Epithelial cell of esophagus (primary cell): ENCODE measurements at regions not wholly inside any gene's neighbourhood (a gene's known extent, or its start where the extent isn't known, plus 50 kb on each side); places are given as distances from the start of the nearest gene placed in this dataset.
"Not testable (repeated sequence)": the region's sequence is repeated elsewhere in the genome, so short reads cannot be mapped to it uniquely, and the experiment has no call there.

ENCODE experiments used
- DNase-seq: peaks from one replicate; pipeline ENCODE4 v3.0.0; 2010; ENCODE audit warnings: low read depth
- H3K4me3 ChIP-seq: 2 replicates; pipeline ENCODE4 v1.5.1; 2011; ENCODE audit warnings: mild to moderate bottlenecking, low read length, control low read depth

DNA sequence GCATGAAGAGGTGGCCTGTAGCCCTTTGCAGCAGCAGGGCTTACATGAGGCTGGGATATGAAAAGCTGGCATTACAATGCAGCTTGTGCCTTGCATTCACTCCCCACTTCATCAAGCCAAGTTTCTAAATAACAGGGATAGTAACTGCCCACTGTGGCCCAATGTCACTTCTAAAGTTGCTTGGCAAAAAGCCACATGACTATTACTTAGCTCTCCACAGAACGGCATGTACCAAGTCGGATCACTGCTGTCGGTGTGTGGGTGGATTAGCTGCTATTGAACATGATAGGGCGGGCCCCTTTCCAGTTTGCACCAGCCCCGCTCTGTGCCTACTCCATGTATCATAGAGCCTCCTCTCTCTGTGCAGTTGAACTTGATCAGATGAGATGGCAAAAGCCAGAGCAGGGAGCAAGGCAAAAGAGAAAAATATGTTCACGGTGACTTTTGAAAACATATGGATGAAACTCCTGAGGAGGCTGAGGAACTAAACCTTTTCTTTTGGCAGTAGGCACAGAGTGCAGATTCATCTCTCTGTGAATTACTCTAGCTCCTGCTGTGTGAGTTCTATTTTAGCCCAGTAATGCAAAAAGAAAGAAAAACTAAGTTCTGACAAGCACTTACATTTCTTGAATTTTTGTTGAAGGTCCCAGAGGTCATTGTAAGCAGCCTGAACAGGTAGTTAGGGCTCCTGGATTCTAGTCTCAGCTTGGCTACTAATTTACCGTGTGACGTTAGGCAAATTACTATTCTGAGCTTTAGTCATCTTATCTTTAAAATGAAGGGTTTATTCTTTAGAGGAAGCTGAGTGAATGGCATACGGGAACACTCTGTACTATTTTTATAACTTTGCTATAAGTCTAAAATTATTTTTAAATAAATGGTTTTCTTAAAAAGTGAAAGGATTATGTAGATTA lies 125.6 kb upstream of the NBPF9 start:
- DNase-seq, H3K4me3 ChIP-seq: not testable (repeated sequence)

DNA sequence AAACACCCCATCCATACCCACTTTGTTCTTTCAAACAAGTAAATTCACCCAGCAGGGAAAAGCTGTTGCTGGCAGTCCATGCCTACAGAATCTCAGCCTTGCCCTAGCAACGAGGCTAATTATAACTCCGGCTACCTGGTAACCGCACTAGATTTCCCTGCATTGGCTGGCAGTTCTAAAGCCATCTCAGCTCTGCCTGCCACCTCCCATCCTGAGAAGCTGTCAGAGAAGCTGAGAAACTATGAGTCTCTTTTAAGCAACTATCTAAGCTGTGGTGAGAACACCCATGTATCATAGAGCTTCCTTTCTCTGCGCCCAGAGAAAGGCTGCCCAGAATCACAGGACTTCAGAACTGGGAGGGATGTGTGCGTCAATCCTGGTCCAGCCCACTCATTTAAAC lies 126.5 kb upstream of the NBPF9 start:
- DNase-seq, H3K4me3 ChIP-seq: not testable (repeated sequence)

DNA sequence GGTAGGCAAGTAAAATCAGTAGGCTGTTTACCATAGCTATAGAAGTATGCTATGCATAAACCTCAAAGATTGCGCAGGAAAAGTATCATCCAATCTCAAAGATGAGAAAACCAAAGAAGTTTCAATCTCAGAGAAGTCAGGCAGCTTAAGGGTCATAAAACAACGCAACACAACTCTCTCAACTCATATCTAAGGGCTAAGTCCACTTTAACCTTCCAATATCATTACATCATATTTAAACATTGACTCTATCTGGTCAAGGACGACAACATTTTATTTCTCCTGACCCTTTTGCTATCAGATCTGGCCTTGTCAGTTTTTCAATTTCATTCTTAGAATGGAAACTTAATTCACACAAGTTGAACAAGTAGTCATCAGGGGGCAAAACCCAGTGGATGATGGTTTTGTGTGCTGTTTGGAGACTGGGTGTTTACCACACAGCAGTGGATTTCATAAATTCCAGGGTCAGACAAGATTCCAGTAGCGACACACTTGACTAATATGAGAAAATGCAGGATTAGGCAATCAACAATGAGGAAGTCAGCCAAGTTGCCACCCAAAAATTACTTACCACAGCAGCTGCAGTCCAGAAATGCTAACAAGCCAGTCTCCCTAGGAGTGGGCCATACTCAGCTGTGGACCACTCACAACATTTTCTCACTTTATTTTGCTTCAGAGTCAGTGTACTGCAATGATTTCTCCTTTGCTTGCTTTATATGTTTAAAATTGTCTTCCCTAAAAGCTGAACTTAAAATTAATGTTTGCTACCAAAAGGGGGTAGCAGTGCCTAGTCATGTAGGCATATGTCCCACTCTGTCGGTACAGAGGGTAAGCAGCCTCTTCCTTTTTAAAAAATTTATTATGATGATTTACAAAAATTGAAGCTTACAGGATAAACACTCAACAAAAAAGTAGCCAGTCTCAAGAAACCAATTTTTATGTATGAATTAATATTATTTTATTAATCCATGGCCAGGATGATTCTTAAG lies 131.9 kb upstream of the NBPF9 start:
- not testable (repeated sequence) for H3K4me3 ChIP-seq

DNA sequence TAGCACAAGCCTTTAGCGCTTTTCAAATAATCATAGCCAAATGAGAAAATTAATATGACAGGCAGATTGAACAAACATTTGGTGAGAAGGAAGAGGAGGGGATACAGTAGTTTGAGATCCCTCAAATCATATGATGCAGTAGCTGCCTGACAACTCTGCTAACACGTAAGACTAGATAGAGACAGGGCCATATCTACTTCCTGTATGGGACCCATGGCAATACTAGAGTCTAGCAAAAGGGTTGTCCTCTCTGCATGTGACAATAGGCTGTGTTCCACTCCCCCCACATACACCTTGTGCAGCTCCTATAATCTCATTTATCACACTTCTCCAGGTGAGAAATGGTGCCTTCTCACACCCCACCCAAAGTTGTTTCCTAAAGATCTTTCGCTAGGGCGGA lies 134.2 kb upstream of the NBPF9 start:
- H3K4me3 ChIP-seq, DNase-seq: not testable (repeated sequence)

More for the DNA sequence above, 131.9 kb upstream of the NBPF9 start:
- not testable (repeated sequence) for DNase-seq

DNA sequence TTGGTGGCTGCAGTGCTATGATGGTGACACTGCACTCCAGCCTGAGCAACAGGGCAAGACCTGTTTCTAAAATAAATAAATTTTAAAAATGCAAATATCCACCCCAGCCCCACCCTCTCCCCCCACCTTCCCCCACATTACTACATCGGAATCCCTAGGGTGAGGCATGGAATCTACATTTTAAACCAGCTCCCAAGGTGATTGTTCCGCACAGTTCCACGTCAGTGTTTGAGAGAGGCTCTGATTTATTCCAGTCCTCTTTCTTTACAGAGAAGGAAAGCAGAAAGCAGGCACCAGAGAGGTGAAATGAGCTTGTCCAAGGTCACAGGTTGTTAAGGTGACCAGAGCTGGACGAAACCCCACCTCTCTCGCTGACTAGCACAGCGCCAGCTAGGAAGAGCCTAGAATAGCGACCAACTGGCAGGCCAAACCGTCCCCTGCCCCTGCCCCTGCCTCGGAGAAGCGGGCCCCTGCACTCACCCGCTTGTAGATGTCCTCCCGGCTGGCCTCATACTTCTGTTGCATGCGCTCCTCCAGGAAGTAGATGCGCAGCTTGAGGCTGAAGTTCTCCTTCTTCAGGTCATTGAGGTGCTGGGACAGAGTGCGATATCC lies 136.7 kb upstream of the NBPF9 start:
- H3K4me3 ChIP-seq, DNase-seq: not testable (repeated sequence)

DNA sequence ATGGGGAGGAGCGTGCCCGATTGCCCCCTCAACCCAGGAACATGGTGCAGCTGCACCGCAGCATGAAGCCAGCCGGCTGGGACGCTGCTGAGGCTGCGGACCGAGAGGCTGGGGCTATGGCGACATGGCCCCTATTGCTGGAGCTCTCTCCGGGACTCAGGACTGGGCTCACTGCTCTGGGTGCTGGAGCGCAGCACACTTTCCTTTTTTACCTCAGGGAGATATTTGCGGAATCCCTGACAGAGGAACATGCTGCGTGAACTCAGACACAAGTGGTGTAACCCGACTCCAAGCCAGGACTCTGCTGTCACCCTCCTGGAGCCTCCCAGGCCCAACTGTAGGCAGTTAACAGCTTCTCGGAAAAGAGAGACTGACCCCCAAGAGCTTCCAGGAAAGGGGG lies 137.2 kb upstream of the NBPF9 start:
- DNase-seq, H3K4me3 ChIP-seq: not testable (repeated sequence)

DNA sequence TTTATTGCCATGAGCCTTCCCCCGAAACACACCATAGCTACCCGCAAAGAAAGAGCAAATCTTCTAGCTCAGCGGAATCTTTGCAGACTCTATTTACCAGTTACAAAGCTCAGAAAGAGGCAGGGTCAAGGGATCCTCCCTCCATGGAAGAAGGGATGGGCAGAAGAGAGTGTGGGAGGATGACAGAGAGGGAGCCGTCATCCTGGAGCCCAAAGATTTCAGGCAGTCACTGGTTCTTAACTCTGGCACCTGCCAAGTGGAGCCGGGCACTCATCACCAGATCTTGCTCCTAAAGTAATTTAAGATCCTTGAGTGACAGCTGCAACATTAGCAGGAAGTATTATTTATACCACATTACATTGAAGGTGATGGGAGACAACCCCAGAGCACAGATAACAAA lies 137.9 kb upstream of the NBPF9 start:
- H3K4me3 ChIP-seq, DNase-seq: not testable (repeated sequence)

DNA sequence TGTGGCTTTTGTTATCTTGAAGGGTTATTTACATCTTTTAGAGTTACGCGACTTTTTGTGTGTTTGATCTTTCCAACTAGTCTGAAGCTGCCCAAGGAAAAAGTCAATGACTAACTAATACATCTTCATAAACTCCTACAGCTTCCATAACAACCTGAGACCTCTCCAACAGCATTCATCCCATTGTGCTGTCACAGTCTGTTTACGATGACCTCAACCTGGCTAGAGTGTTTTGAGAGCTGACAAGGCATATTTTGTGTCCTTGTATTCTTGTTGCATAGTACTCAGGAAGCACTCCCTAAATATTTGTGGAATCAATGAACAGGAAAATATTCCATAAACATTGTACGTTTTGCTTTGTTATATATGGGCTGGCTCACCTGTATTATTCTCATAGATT lies 140.2 kb upstream of the NBPF9 start:
- H3K4me3 ChIP-seq, DNase-seq: not testable (repeated sequence)

DNA sequence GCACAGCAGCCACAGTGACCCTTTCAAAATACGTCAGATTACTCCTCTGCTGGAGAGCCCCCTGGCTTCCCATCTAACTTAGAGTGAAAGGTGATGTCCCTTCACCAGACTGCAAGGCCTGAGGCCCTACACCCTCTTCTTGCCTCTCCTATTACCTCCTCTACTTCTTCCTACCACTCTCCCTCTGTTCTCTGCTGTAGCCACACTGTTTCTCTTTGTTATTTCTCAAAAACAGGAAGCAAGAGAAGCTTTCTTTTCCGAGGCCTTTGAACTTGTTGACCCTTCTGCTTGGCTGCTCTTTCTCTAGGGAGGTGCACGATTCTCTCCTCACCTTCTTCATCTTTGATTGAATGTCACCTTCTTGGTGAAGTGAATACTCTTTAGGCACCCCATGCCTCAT lies 141.3 kb upstream of the NBPF9 start:
- DNase-seq, H3K4me3 ChIP-seq: not testable (repeated sequence)

DNA sequence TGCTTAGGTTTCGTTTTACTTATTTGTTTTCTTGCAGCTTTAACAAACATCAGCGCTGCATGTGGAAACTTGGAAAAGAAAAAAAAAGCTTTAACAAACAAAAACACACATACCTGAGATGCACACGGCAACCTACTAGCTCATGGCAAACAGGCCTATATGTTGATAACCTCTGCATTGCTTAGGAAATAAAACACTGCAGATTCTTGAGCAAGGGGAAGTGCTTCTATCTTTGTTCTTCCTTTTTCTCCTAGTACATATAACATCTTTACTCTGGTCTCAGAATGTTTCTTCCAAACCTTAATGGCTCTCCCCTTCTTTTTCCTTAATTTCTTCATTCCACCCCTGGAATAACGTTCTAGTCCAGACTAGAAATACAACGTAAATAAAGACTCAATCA lies 142.9 kb upstream of the NBPF9 start:
- H3K4me3 ChIP-seq, DNase-seq: not testable (repeated sequence)

DNA sequence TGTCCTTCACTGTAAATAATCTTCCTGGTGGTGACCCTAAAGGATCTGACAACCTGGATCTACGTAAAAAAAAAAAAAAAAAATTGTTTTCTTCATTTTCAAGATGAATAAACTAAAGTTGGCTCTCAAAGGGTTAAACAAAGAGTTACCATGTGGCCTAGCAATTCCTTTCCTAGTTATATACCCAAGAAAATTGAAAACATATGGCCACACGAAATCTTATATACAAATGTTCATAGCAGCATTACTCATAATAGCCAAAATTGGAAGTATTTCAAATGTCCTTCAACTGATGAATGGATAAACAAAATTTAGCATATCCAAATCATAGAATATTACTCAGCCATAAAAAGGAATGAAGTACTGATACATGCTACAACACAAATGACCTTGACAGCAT lies 145.3 kb upstream of the NBPF9 start:
- DNase-seq, H3K4me3 ChIP-seq: not testable (repeated sequence)

DNA sequence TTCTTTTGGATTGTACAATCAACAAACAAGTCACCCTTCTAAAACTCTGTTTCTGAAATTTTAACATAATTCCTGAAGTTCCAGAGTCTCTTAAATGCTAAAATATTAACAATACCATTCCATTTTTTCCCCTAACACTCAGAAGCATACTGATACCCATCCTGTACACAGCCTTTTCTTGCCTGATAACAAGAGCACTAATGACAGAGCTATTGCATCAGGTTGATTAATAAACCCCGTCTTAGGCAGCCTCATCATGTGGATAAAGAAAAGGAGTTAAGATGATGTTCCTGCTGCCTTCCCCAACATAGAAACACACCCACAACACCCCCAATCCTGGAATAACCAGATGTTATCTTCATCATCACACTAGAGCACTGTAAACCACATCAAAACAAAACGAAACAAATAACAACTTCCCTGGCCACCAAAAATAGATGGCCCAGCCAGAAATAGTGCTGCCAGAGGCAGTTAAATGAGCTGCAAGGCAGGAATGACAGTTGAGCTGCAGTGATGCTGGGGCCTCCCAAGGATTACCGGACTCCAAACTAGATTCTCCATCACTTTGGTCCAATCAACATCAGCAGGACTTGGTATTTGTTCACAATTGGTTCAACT lies 146.6 kb upstream of the NBPF9 start:
- DNase-seq, H3K4me3 ChIP-seq: not testable (repeated sequence)

DNA sequence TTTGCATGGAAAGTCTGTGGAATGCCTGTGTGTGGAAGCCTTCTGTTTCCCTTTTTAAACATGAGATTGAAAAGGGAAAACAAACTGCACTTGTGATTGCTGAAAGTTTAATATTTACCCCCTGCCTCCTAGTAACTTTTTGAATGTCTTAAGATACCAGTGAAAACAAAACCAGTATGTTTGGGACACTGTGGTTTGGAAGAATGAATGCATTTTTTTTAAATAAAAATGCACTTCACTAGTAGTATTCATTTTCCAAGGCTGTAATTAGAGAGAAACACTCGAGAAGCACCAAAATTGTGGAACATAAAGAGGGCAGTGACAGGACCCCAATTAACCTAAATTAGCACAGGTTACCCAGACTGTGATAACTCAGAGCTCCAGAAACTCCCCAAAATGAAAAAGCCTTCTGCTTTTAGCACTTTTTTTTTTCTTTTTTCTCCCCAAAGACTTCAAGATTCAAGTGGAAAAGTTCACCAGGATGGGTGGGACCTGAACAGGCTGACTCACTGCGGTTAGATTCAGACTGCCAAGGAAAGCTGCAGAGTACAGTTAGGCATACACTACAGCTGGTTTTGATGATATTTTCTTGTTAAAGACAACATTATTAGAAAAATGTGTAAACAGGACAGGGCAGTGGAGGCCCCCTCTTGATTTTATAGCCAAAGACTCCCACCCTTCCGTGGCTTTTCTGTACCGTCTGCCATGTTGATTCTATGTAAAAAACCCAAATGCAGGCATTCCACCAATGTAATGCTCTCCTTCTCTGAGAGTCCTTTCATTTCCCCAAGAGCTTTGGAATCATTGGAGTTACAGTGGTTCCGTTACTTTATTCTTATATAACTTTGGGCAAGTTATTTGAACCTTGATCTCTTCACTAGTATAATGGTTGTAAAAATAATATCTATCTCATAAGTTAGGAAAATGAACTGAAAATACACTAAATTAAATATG lies 151.8 kb upstream of the NBPF9 start:
- DNase-seq, H3K4me3 ChIP-seq: not testable (repeated sequence)

DNA sequence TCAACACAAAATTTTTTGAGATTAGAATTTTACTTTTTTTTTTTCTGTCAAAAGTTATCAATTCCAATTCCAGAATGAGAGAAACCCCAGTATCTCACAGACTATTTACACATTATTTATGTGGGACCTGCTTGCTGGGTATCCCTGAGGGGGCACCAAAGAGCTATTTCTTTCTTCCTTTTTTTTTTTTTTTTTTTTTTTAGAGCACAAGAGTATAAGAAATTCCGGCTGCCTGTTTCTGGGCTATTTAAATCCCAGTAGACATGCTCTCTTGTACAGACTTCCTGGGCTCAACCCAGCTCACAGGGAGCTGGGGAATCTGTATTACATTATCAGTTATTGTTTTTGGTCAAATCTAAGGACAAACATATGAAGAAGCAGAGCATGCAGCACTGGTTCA lies 156.9 kb upstream of the NBPF9 start:
- H3K4me3 ChIP-seq, DNase-seq: not testable (repeated sequence)

DNA sequence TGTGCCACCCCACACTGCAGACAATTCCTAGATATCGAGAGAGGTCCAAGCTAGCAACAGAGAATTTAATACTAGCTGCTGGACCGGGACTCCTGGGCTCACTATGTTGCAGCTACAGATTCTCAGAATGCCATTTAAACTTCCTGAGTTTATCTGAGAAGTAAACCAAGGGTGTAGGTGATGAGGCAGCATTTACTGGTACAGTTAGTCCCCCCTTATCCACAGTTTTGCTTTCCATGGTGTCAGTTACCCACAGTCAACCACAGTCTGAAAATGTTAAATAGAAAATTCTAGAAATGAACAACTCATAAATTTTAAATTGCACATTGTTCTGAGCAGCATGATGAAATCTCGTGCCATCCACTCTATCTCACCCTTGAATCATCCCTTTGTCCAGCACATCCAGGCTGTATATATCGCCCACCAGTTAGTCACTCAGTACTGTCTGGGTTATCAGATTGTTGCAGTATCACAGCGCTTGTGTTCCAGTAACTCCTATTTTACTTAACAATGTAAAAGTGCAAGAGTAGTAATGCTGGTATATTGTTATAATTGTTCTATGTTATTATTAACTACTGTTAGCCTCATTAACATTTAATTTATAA lies 157.5 kb upstream of the NBPF9 start:
- DNase-seq, H3K4me3 ChIP-seq: not testable (repeated sequence)

DNA sequence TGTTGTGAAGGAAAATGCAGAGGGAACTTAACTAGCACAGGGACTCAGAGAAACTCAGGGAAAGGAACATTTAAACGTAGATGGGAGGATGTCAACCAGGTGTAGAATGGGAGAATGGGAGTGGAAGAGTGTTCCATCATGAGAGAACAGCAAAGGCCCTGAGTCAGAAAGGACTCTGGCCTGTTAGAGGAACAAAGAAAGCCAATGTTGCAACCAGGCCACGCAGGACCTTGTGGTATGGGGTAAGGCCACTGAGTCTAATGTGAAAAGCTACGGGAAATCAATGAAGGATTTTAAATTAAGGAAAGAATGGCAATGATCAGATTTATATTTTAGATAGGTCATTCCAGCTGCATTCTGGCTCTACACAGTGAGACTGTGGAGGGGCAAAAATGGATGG lies 163.9 kb upstream of the NBPF9 start:
- not testable (repeated sequence) for H3K4me3 ChIP-seq, DNase-seq

DNA sequence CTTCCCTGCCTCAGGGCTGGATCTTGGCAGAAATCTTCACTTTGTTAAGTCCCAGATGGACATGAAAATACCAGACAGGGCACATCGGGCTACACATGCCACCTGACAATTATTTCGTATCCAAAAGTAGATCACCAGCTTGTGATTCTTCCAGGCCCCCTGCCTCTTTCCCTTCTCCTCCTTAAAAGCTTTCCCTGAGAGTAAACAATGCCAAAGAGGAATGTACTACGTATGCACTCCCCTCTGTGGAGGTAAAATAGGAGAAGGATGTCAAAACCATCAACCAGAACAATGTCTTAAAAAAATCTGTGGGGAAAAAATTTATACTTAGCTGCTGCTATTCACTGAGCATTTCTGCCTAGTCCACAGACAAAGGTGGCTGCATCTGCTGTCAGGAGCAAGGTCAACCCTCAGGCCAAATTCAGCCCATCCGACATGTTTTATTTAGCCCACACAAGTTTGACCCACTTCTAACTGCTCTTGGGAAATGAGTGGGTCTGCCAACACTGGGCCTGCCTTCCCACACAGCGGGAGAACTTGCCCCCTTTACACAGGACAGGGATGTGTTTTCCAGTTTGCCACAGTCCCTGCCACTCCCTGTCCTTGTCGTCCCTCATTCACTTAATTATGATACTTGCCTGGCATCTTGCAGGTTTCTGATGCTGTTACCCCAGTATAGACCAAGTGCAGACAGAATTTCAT lies 165.8 kb upstream of the NBPF9 start:
- DNase-seq, result not testable (repeated sequence)

More for the DNA sequence above, 165.8 kb upstream of the NBPF9 start:
- not testable (repeated sequence) for H3K4me3 ChIP-seq
